NCI-H460 (cell line): ENCODE measurements at regions not wholly inside any gene's neighbourhood (a gene's known extent, or its start where the extent isn't known, plus 50 kb on each side); places are given as distances from the start of the nearest gene placed in this dataset.

Experiments
- DNase-seq: peaks from one replicate; pipeline ENCODE4 v3.0.0-alpha.2; 2016; ENCODE audit warnings: low read depth; ENCODE audit errors: extremely low read depth

- DNase-seq, result no peak
Measured at GRCh38 chr5:71864730-71865601, 145.9 kb downstream of the CARTPT start.

- DNase-seq, result no peak
Measured at GRCh38 chr5:71865665-71866320, 146.7 kb downstream of the CARTPT start.

DNA sequence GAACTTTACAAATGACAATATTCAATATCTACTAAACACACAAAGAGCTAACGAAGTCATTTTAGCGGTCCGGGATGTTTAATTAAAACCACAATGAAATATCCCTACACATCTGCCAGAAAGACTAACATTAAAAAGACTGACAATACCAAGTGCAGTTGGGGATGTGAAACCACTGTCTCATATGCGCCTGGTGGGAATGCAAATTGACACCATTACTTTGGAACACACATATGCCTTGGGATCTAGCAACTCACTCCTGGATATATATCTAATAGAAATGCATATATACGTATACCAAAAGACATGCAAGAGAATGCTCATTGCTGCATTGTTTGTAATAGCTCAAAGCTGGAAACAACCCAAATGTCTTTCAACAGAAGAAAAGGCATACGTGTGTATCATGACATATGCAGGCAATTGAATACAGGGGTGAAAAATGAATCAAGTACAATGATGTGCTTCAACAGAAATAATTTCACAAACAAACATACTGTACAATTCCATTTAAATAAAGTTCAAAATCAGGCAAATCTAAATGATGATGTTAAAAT, 153.3 kb downstream of the CARTPT start:
- no peak for DNase-seq

- no peak for DNase-seq
Measured at GRCh38 chr5:71873191-71873591, 154.1 kb downstream of the CARTPT start.

DNA sequence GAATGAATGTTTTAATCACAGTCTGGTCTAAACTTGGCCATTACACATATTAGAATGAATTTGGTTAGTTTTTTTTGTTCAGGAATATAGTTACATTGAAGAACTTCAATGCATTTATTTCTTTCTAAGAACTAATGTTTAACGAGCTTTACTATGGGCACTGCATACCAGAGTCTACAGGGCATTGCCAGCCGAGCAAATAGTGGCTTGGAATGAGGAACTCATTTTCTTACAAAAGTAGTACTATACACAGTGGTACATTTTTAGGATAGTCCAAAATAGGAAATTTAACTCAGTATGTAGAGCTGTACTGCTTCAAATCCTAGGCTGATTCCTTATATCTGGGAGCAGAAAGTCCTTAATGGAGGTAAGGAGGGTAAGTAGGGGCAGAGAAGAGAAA, 155.4 kb downstream of the CARTPT start:
- no peak for DNase-seq

DNA sequence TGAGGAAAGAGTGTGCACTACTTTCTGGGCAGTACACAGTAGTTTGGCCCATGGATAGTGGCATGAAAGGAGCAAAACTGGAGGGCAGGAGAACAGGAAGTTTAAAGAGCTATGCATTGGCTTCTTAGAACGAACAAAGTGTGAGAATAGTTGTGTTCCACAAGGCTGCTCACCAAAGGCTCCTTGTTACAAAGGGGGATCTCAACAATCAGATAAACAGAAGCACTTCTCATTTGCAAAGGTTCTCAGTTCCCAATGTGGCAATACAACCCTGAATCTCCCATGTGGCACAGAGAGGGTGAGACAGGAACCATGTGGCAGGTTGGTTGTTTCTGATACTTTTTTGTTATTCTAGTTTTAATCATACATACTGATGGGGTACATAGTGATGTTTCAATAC, 158.4 kb downstream of the CARTPT start:
- no peak for DNase-seq

DNA sequence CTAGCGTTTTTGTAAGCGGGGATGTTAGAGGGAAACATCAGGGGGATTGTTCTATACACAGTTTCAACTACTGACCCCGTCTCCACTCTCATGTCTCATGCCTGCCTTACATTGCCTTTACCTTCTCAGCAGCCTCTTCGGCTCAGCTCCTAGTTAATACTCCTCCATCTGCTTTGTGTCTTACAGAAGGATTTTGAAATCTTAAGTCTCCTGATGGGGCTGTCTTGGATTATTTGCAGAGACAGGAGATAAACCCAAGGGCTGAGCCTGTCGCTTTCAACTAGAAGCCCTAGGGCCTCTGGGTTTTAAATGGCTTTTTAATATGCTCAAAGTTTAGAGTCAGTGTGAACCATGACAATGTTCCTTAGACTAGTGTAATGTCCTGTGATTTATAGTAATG, 161.5 kb downstream of the CARTPT start:
- no peak for DNase-seq

GRCh38 chr5:71882826-71883741, 164.0 kb downstream of the CARTPT start:
- no peak for DNase-seq

GRCh38 chr5:71883742-71884103, 164.6 kb downstream of the CARTPT start:
- no peak for DNase-seq

GRCh38 chr5:71884926-71885325, 165.9 kb downstream of the CARTPT start:
- no peak for DNase-seq

DNA sequence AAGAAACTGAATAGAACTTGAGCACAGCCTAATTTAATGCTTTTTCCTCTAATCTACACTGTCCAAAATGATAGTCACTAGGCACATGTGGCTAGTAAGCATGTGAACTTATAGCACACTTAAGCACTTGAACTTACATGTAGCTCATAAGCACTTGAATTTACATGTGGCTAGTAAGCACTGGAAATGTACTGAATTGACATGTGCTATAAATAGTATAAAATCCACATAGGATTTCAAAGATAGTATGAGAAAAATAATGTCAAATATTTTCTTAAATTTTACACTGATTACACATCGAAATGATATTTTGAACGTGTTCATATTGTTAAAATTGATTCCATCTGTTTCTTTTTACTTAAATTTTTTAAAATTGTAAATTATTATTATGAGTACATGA, 167.3 kb downstream of the CARTPT start:
- DNase-seq, result no peak

- DNase-seq, result peak; percentile 61
Measured at GRCh38 chr5:71887680-71888079, 168.6 kb downstream of the CARTPT start.

DNA sequence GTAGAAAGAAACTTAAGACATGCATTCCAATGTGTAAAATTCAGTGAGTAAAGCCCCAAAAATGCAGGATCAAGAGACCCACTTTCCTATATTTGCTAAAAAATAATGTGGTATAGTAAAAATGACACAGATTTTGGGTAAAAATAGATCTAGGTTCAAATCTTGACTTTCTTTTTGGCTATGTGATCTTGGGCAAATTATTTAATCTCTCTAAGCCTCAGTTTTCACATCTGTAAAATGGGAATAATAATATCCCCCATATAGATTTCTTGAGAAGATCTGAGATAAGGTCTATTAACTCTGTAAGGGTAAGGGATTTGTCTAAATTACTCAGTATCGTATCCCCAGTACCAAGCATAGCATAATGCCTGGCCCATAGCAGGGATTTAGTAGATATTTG, 172.3 kb downstream of the CARTPT start:
- no peak for DNase-seq

DNA sequence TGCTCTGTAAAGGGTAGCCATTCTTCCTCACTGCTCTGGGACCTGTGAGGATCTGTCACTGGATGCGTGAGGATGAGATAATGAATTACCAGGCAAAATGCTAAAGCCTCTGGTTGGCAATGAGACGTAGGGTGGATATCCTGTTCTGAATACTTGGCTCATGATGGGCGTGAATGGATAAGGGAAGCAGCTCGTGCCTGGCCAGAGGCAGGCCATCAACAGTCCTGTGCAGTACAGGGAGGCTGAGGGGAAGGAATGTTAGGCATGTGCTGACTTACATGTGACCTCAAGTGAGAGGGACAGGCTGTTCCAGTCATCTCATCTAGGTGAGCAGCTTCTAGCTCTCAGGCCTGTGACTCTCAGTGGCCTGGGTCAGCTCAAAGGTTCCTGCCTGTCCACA, 172.8 kb downstream of the CARTPT start:
- no peak for DNase-seq

DNA sequence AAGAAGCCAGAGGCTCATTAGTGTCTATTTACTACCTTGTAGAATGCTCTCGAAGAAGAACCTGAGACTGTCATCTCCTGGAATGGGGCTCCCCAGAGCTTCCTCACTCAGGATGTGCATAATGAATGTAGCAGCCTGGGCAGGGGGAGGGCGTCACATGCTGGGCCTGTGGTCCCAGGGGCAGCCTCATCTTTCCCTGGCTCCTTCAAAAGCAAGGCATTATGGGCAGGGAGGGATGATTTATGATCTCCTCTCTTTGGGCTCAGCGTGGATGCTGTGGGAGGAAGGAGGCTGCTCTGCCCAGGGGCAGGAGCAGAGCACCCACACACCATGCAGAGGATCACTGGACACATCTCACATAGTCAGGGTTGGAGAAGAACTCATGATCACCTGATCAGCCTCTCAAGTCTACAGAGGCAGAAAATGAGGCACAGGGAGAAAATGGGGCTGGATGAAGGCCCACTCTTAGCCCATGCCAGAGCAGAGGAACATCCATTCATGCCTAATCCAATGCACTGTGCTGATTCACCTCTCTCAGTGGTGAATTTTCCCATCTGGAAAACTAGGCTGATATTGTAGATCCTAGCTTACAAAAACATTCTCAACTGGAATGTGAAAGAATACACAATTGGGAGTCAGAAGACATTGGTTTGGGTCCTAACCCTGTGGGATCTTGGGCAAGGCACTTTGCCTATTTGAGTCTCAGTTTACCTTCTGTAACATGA, 173.7 kb downstream of the CARTPT start:
- DNase-seq, result no peak

- DNase-seq, result no peak
Measured at GRCh38 chr5:71893451-71893850, 174.4 kb downstream of the CARTPT start.

DNA sequence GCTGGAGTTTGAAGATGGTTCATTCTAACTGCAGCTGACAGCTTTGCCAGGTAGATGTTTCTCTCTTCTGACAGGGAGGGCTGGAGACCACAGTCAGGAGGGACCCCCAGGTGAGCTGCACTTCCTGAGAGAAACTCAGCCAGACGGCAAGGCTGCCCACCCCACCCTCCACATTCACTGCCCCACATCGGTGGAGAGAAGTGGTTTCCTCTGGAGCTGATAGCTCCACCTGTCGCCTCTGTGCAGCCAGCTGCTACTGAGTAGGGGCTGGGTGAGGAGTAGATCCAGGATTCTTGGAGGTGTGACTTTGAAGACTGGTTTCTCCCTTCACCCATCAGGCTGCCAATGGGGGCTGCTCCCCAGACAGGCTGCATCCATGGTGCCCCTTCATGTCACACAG, 175.0 kb downstream of the CARTPT start:
- DNase-seq, result no peak

DNA sequence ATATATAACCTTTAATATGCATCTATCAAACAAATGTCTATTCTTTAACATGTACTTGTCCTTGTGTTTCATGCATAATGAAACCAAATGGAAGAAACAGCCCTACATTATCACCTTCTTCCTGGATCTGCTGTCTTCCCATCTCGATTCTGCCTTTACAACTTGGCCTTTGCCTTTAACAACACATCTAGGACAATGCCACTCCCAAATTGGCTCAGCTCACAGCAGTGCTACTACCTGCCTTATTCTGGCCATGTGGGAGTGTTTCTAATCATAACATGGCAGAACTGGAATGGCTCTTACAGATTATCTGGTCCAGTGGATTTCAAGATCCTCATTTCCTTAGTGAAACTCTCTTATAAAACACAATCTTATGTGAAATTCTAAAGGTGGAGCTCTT, 176.5 kb downstream of the CARTPT start:
- no peak for DNase-seq

- no peak for DNase-seq
Measured at GRCh38 chr5:71899865-71900342, 180.8 kb downstream of the CARTPT start.

- no peak for DNase-seq
Measured at GRCh38 chr5:71903808-71904207, 184.7 kb downstream of the CARTPT start.
